GM12878 (cell line): ENCODE measurements at regions not wholly inside any gene's neighbourhood (a gene's known extent, or its start where the extent isn't known, plus 50 kb on each side); places are given as distances from the start of the nearest gene placed in this dataset.

ENCODE experiments used
- ATAC-seq: fragments of 200-7000 bp; cut with Tn5 transposase; 3 replicates; pipeline ENCODE4 v1.9.1; 2020; ENCODE audit warnings: mild to moderate bottlenecking, moderate library complexity
- BruUV-seq: library from RNA; stranded (reverse); fragments of 400-500 nt; replicated peaks from 2 replicates; lab custom pipeline; 2021; lab: Mats Ljungman, UMichigan
- CTCF ChIA-PET: fragments of 300-600 bp; sonication (Branson Sonifier 250); formaldehyde crosslinking; extraction: SDS; loops from one replicate; lab custom pipeline; 2021; ENCODE audit warnings: inconsistent platforms; lab: Yijun Ruan, JAX
- POLR2A ChIA-PET: fragments of 350-600 bp; formaldehyde crosslinking; extraction: SDS; loops from one replicate; lab custom pipeline; 2021; ENCODE audit warnings: inconsistent platforms; lab: Charles Lee
- RAD21 ChIA-PET: fragments of 300-600 bp; sonication (Branson Sonifier 250); formaldehyde crosslinking; loops from one replicate; lab custom pipeline; 2023; ENCODE audit warnings: antibody characterized with exemption; ENCODE audit not compliant: unreplicated experiment; lab: Charles Lee
- SMC1A ChIA-PET: fragments of 300-600 bp; sonication (Branson Sonifier 250); formaldehyde crosslinking; loops from one replicate; lab custom pipeline; 2023; ENCODE audit not compliant: unreplicated experiment, uncharacterized antibody; lab: Charles Lee
- DNase-seq: peaks from one replicate; pipeline ENCODE4 v3.0.0-alpha.2; 2011; ENCODE audit warnings: low read depth, low spot score
- FAIRE-seq: peaks from 3 replicates; lab custom pipeline; 2011; peaks lifted over from hg19 to GRCh38; lab: Jason Lieb, UNC
- H2AFZ ChIP-seq: 2 replicates; pipeline ENCODE4 v1.6.0; 2011; ENCODE audit warnings: low read depth, low read length, control low read depth; ENCODE audit not compliant: control insufficient read depth
- H3K27ac ChIP-seq: 2 replicates; pipeline ENCODE4 v1.5.1; 2011; ENCODE audit warnings: control low read depth; ENCODE audit not compliant: control insufficient read depth, insufficient read depth
- H3K27me3 ChIP-seq, 2 experiments: replicated peaks in 1 of 2; 2 replicates each; pipeline versions ENCODE4 v1.6.0 to v1.6.1; 2011; ENCODE audit warnings: low read length in 1 of 2; ENCODE audit not compliant: control insufficient read depth in 2 of 2, insufficient read depth in 2 of 2
- H3K36me3 ChIP-seq, 2 experiments: 2 replicates each; pipeline ENCODE4 v1.5.1; 2011; ENCODE audit warnings: low read length in 1 of 2; ENCODE audit not compliant: control insufficient read depth in 2 of 2, insufficient read depth in 2 of 2
- H3K4me1 ChIP-seq: 2 replicates; pipeline ENCODE4 v1.6.1; 2011; ENCODE audit warnings: mild to moderate bottlenecking, low read length, moderate library complexity, mixed read lengths; ENCODE audit not compliant: control insufficient read depth, insufficient read depth
- H3K4me2 ChIP-seq: 2 replicates; pipeline ENCODE4 v1.6.0; 2011; ENCODE audit warnings: control low read depth; ENCODE audit not compliant: control insufficient read depth, insufficient read depth
- H3K4me3 ChIP-seq: fragments of 200-600 bp; sonication (generic); 2 replicates; pipeline ENCODE4 v1.5.1; 2016
- H3K79me2 ChIP-seq: 2 replicates; pipeline ENCODE4 v1.6.0; 2011; ENCODE audit warnings: low read length; ENCODE audit not compliant: control insufficient read depth, insufficient read depth
- H3K9ac ChIP-seq: 2 replicates; pipeline ENCODE4 v1.8.0; 2011; ENCODE audit warnings: low read length, control low read depth, mixed read lengths; ENCODE audit not compliant: control insufficient read depth, insufficient read depth
- H3K9me3 ChIP-seq: replicated peaks from 3 replicates; pipeline ENCODE4 v1.5.1; 2011; ENCODE audit warnings: mild to moderate bottlenecking, low read length; ENCODE audit not compliant: control insufficient read depth, insufficient read depth
- H4K20me1 ChIP-seq: 2 replicates; pipeline ENCODE4 v1.6.0; 2011; ENCODE audit not compliant: control insufficient read depth, insufficient read depth
- BCL11A ChIP-seq: IDR thresholded peaks from 2 replicates; pipeline ENCODE4 v1.6.1; 2011; ENCODE audit warnings: low read depth, low read length
- CBFB ChIP-seq: IDR thresholded peaks from 2 replicates; pipeline ENCODE4 v1.6.1; 2016; ENCODE audit warnings: antibody characterized with exemption, low read depth
- CHD1 ChIP-seq: IDR thresholded peaks from 2 replicates; pipeline ENCODE4 v1.6.1; 2012; ENCODE audit warnings: low read depth, low read length, improper control_type of control experiment
- ETV6 ChIP-seq, 2 experiments: fragments of 450-650 bp in 1 of 2; IDR thresholded peaks in 1 of 2; conservative IDR thresholded peaks in 1 of 2; 2 replicates each; pipeline ENCODE4 v1.6.1; 2014; ENCODE audit warnings: antibody characterized with exemption in 1 of 2, borderline replicate concordance in 1 of 2, low read depth in 1 of 2, mild to moderate bottlenecking in 1 of 2, moderate library complexity in 1 of 2
- FOXM1 ChIP-seq: IDR thresholded peaks from 2 replicates; pipeline ENCODE4 v1.6.1; 2012; ENCODE audit warnings: low read depth, mild to moderate bottlenecking, inconsistent platforms, low read length, moderate library complexity
- IKZF1 ChIP-seq: fragments of 450-650 bp; conservative IDR thresholded peaks from 2 replicates; pipeline ENCODE4 v1.6.1; 2017; ENCODE audit warnings: antibody characterized with exemption, mild to moderate bottlenecking
- IRF4 ChIP-seq: IDR thresholded peaks from 2 replicates; pipeline ENCODE4 v1.6.1; 2011; ENCODE audit warnings: low read depth, low read length
- NR2F1 ChIP-seq: fragments of 450-650 bp; conservative IDR thresholded peaks from 2 replicates; pipeline ENCODE4 v1.6.1; 2017; ENCODE audit warnings: mild to moderate bottlenecking
- RELA ChIP-seq: fragments of 450-650 bp; IDR thresholded peaks from 2 replicates; pipeline ENCODE4 v1.8.0; 2014; ENCODE audit warnings: borderline replicate concordance; ENCODE audit not compliant: partially characterized antibody
- RFX5 ChIP-seq: IDR thresholded peaks from 2 replicates; pipeline ENCODE4 v1.6.1; 2011; ENCODE audit warnings: low read depth, low read length, improper control_type of control experiment
- STAT1 ChIP-seq: fragments of 450-650 bp; conservative IDR thresholded peaks from 2 replicates; pipeline ENCODE4 v1.6.1; 2014; ENCODE audit warnings: antibody characterized with exemption, mild to moderate bottlenecking
- TARDBP ChIP-seq: IDR thresholded peaks from 2 replicates; pipeline ENCODE4 v1.6.1; 2016; ENCODE audit warnings: borderline replicate concordance
- TCF7 ChIP-seq: IDR thresholded peaks from 2 replicates; pipeline ENCODE4 v1.6.1; 2014; ENCODE audit warnings: antibody characterized with exemption, borderline replicate concordance
- WGBS: methylation state at CpG from one replicate; pipeline ENCODE4 v1.1.6; 2016; ENCODE audit warnings: low lambda C conversion rate; ENCODE audit not compliant: insufficient replicate concordance, insufficient coverage; ENCODE audit errors: missing lambda C conversion rate; 5-methylcytosine and 5-hydroxymethylcytosine counted together
- in situ Hi-C: fragments of 300-500 bp; cut with MboI; formaldehyde crosslinking; loops from 9 replicates; pipeline ENCODE4 v1.14.3; 2018; ENCODE audit warnings: mixed read lengths
- intact Hi-C: fragments of 100-400 bp; cut with micrococcal nuclease; formaldehyde crosslinking; loops from one replicate; pipeline ENCODE4 v1.14.2; 2022; ENCODE audit not compliant: unreplicated experiment
- TF ChIP-seq, protein P1 (sequence below): IDR thresholded peaks from 2 replicates; pipeline ENCODE4 v1.6.1; 2011; ENCODE audit warnings: low read depth, low read length, improper control_type of control experiment, borderline replicate concordance

DNA sequence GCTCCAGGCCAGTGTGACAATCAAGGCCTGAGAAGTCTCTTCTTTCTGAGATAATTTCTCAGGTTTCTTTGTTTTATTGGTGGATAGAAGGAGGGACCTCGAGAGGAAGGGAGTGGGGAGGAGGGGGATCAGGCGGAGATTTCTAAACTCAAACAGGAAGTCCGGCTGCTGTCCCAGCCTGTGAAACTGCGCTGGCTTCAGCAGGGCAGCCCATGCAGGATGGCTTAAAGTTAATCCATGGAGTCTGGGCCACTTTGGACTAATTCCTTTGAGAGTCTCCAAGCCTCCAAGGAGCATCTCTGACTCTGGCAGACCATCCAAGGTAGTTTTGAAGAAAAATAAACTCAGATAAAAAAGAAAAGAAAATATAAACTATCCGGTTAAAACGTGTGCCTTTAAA is 378.5 kb downstream of the MLLT3 start:
- FAIRE-seq (no peak), DNase-seq (no peak), ATAC-seq (no peak)
- no peak overlapping the region for H3K4me3 ChIP-seq
- CTCF ChIA-PET, result no interaction called here
- WGBS, result 47% methylated on average over 6 of the region's 6 CpGs
- no TSS peak for BruUV-seq
- H3K36me3 ChIP-seq, result no peaks in the 10 kb centered on the region
- no peak overlapping the region for H2AFZ ChIP-seq
- RAD21 ChIA-PET, result no interaction called here
- H3K27ac ChIP-seq, result no peak overlapping the region
- H3K9ac ChIP-seq, result no peak overlapping the region
- SMC1A ChIA-PET, result interaction anchor here (0.6 to 1.1 kb wide), 2 partner anchors 23 to 317 kb away, joined by 3 to 4 read pairs; no protein-coding TSS in a partner anchor
- no peaks in the 10 kb centered on the region; the same call in 2 of the 3 replicates for H3K9me3 ChIP-seq
- in situ Hi-C loops (no loop called here), intact Hi-C loops (no loop called here)
- peaks cover 14% of the 10 kb centered on the region for H3K4me1 ChIP-seq
- no peaks in the 10 kb centered on the region for H4K20me1 ChIP-seq
- H3K79me2 ChIP-seq, result no peaks in the 10 kb centered on the region
- H3K4me2 ChIP-seq, result no peak overlapping the region
- TF ChIP-seq TCF7 (no peak), RELA (no peak), CBFB (no peak), FOXM1 (no peak), BCL11A (no peak), STAT1 (no peak), TARDBP (no peak), ETV6 (conservative IDR thresholded peaks at IDR 0.05 in 1 of 2, IDR thresholded peaks at IDR 0.05 in 1 of 2; ENCODE audit: borderline replicate concordance in 1 of 2, low read depth in 1 of 2) (no peak), IRF4 (no peak), RFX5 (no peak), CHD1 (no peak), IKZF1 (no peak), NR2F1 (no peak)
- TF ChIP-seq, protein P1, sequence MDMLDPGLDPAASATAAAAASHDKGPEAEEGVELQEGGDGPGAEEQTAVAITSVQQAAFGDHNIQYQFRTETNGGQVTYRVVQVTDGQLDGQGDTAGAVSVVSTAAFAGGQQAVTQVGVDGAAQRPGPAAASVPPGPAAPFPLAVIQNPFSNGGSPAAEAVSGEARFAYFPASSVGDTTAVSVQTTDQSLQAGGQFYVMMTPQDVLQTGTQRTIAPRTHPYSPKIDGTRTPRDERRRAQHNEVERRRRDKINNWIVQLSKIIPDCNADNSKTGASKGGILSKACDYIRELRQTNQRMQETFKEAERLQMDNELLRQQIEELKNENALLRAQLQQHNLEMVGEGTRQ, result no peak
- POLR2A ChIA-PET, result no interaction called here
- H3K27me3 ChIP-seq, result no peaks in the 10 kb centered on the region; a peak in 1 of 4 replicates
